ENCODE measurements at regions not wholly inside any gene's neighbourhood (a gene's known extent, or its start where the extent isn't known, plus 50 kb on each side); places are given as distances from the start of the nearest gene placed in this dataset.

DNA sequence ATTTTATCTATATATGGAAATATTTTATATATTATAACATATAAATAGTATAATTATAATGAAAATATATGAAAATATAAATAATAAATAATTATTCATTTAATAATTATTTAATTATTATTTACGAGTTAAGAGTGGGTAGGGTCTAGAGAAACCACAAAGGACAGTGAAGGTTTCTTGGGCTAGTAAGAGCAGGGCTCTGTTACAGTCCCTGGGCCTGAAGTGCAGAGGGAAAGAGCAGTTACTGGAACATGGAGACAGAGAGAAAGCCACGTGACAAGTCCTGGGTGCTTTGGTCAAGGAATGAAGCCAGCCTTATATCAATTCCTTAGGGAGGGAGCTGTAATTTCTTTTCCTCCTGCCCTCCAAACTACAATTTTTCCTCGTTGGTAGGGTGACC, 117.2 kb upstream of the OLIG2 start:
- Histone ChIP-seq H4K20me1 (ENCODE audit: control insufficient read depth, extremely low read depth, insufficient read depth, low read length) (no peaks in the 10 kb centered on the region), H3K27ac (ENCODE audit: control insufficient read depth, insufficient read depth, low read length) (no peak overlapping the region), H2AFZ (ENCODE audit: control insufficient read depth, low read length) (no peak overlapping the region), H3K9me1 (ENCODE audit: control insufficient read depth, extremely low read depth, insufficient read depth, low read length) (no peaks in the 10 kb centered on the region), H3K4me1 (ENCODE audit: control insufficient read depth, extremely low read depth, insufficient read depth, low read length) (no peaks in the 10 kb centered on the region), H3K9me3 (ENCODE audit: control insufficient read depth, low read depth, low read length) (no peaks in the 10 kb centered on the region), H3K79me2 (ENCODE audit: control insufficient read depth, insufficient read depth, low read length) (no peaks in the 10 kb centered on the region), H3K36me3 (ENCODE audit: control insufficient read depth in 2 of 2, extremely low read depth in 1 of 2, insufficient read depth in 2 of 2, low read length in 2 of 2) (no peaks in the 10 kb centered on the region), H3K4me3 (ENCODE audit: control insufficient read depth in 2 of 3, extremely low read depth in 1 of 3, insufficient read depth in 2 of 3, low read depth in 1 of 3, low read length in 3 of 3) (no peak overlapping the region), H3K9ac (ENCODE audit: control insufficient read depth, extremely low read depth, insufficient read depth, low read length) (no peak overlapping the region), H3K27me3 (ENCODE audit: control insufficient read depth, extremely low read depth, insufficient read depth, low read length) (no peaks in the 10 kb centered on the region), H3K4me2 (ENCODE audit: control insufficient read depth, extremely low read depth, insufficient read depth, low read depth, low read length) (no peak overlapping the region)
- FAIRE-seq: no peak
- no peak for TF ChIP-seq EZH2 (IDR thresholded peaks at IDR 0.05; ENCODE audit: low read length)
- TF ChIP-seq, protein P1, sequence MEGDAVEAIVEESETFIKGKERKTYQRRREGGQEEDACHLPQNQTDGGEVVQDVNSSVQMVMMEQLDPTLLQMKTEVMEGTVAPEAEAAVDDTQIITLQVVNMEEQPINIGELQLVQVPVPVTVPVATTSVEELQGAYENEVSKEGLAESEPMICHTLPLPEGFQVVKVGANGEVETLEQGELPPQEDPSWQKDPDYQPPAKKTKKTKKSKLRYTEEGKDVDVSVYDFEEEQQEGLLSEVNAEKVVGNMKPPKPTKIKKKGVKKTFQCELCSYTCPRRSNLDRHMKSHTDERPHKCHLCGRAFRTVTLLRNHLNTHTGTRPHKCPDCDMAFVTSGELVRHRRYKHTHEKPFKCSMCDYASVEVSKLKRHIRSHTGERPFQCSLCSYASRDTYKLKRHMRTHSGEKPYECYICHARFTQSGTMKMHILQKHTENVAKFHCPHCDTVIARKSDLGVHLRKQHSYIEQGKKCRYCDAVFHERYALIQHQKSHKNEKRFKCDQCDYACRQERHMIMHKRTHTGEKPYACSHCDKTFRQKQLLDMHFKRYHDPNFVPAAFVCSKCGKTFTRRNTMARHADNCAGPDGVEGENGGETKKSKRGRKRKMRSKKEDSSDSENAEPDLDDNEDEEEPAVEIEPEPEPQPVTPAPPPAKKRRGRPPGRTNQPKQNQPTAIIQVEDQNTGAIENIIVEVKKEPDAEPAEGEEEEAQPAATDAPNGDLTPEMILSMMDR (optimal IDR thresholded peaks at IDR 0.05 in 1 of 3, IDR thresholded peaks at IDR 0.05 in 1 of 3, conservative IDR thresholded peaks at IDR 0.05 in 1 of 3; ENCODE audit: extremely low read depth in 1 of 3, insufficient read depth in 2 of 3, low read length in 3 of 3): no peak
- dilution Hi-C loops (cut with MboI; ENCODE audit: extremely low pct_ligation_motif_present, low sequenced_read_pairs): no loop called here
- no peak for DNase-seq (ENCODE audit: low read depth, low spot score)

DNA sequence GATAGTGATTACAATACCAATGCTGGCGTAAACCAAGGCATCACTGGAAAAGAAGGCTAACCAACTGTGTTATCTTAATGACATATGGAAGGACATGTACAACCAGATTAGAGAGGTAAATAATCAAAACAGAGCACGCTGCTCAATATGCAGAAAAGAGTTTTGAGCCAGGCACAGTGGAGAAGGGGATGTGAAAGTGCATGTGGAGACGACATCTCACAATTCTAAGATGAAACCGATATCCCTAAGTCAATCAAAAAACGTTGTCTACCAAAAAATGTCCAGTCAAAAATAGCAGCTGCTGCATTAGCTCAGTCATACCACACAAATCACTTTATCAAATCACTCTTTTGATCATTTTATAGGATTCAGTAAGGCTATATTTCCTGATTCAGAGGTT, 116.3 kb upstream of the OLIG2 start:
- TF ChIP-seq EZH2 (IDR thresholded peaks at IDR 0.05; ENCODE audit: low read length): no peak
- TF ChIP-seq, protein P1 (optimal IDR thresholded peaks at IDR 0.05 in 1 of 3, IDR thresholded peaks at IDR 0.05 in 1 of 3, conservative IDR thresholded peaks at IDR 0.05 in 1 of 3; ENCODE audit: extremely low read depth in 1 of 3, insufficient read depth in 2 of 3, low read length in 3 of 3): no peak
- no peaks in the 10 kb centered on the region for H4K20me1 ChIP-seq (ENCODE audit: control insufficient read depth, extremely low read depth, insufficient read depth, low read length)
- FAIRE-seq (no peak), DNase-seq (ENCODE audit: low read depth, low spot score) (no peak)
- H3K27ac ChIP-seq (ENCODE audit: control insufficient read depth, insufficient read depth, low read length): no peak overlapping the region
- dilution Hi-C loops (cut with MboI; ENCODE audit: extremely low pct_ligation_motif_present, low sequenced_read_pairs): no loop called here
- no peaks in the 10 kb centered on the region for H3K9me1 ChIP-seq (ENCODE audit: control insufficient read depth, extremely low read depth, insufficient read depth, low read length)
- no peaks in the 10 kb centered on the region for H3K9me3 ChIP-seq (ENCODE audit: control insufficient read depth, low read depth, low read length)
- H3K9ac ChIP-seq (ENCODE audit: control insufficient read depth, extremely low read depth, insufficient read depth, low read length): no peak overlapping the region
- no peak overlapping the region for H3K4me3 ChIP-seq (ENCODE audit: control insufficient read depth in 2 of 3, extremely low read depth in 1 of 3, insufficient read depth in 2 of 3, low read depth in 1 of 3, low read length in 3 of 3)
- H3K4me1 ChIP-seq (ENCODE audit: control insufficient read depth, extremely low read depth, insufficient read depth, low read length): no peaks in the 10 kb centered on the region
- H3K79me2 ChIP-seq (ENCODE audit: control insufficient read depth, insufficient read depth, low read length): no peaks in the 10 kb centered on the region
- H3K27me3 ChIP-seq (ENCODE audit: control insufficient read depth, extremely low read depth, insufficient read depth, low read length): no peaks in the 10 kb centered on the region
- no peaks in the 10 kb centered on the region for H3K36me3 ChIP-seq (ENCODE audit: control insufficient read depth in 2 of 2, extremely low read depth in 1 of 2, insufficient read depth in 2 of 2, low read length in 2 of 2)
- no peak overlapping the region for H2AFZ ChIP-seq (ENCODE audit: control insufficient read depth, low read length)
- H3K4me2 ChIP-seq (ENCODE audit: control insufficient read depth, extremely low read depth, insufficient read depth, low read depth, low read length): no peak overlapping the region

Measured in keratinocyte (primary cell).